ENCODE measurements at regions not wholly inside any gene's neighbourhood (a gene's known extent, or its start where the extent isn't known, plus 50 kb on each side); places are given as distances from the start of the nearest gene placed in this dataset.

- H4K20me1 ChIP-seq (ENCODE audit: control insufficient read depth, extremely low read depth, insufficient read depth, low read length), result no peaks in the 10 kb centered on the region
- H3K36me3 ChIP-seq (ENCODE audit: control insufficient read depth in 2 of 2, extremely low read depth in 1 of 2, insufficient read depth in 2 of 2, low read length in 2 of 2), result no peaks in the 10 kb centered on the region
- dilution Hi-C loops (cut with MboI; ENCODE audit: extremely low pct_ligation_motif_present, low sequenced_read_pairs), result no loop called here
- no peak overlapping the region for H2AFZ ChIP-seq (ENCODE audit: control insufficient read depth, low read length)
- H3K27me3 ChIP-seq (ENCODE audit: control insufficient read depth, extremely low read depth, insufficient read depth, low read length), result no peaks in the 10 kb centered on the region
- H3K9me3 ChIP-seq (ENCODE audit: control insufficient read depth, low read depth, low read length), result no peaks in the 10 kb centered on the region
- no peak overlapping the region for H3K4me3 ChIP-seq (ENCODE audit: control insufficient read depth in 2 of 3, extremely low read depth in 1 of 3, insufficient read depth in 2 of 3, low read depth in 1 of 3, low read length in 3 of 3)
- no peak overlapping the region for H3K27ac ChIP-seq (ENCODE audit: control insufficient read depth, insufficient read depth, low read length)
- no peaks in the 10 kb centered on the region for H3K4me1 ChIP-seq (ENCODE audit: control insufficient read depth, extremely low read depth, insufficient read depth, low read length)
- no peak overlapping the region for H3K9ac ChIP-seq (ENCODE audit: control insufficient read depth, extremely low read depth, insufficient read depth, low read length)
- no peak overlapping the region for H3K4me2 ChIP-seq (ENCODE audit: control insufficient read depth, extremely low read depth, insufficient read depth, low read depth, low read length)
- DNase-seq (ENCODE audit: low read depth, low spot score) (no peak), FAIRE-seq (no peak)
- no peaks in the 10 kb centered on the region for H3K9me1 ChIP-seq (ENCODE audit: control insufficient read depth, extremely low read depth, insufficient read depth, low read length)
- TF ChIP-seq EZH2 (IDR thresholded peaks at IDR 0.05; ENCODE audit: low read length) (no peak), CTCF (optimal IDR thresholded peaks at IDR 0.05 in 1 of 3, IDR thresholded peaks at IDR 0.05 in 1 of 3, conservative IDR thresholded peaks at IDR 0.05 in 1 of 3; ENCODE audit: extremely low read depth in 1 of 3, insufficient read depth in 2 of 3, low read length in 3 of 3) (no peak)
- no peaks in the 10 kb centered on the region for H3K79me2 ChIP-seq (ENCODE audit: control insufficient read depth, insufficient read depth, low read length)
These were observed 330.3 kb downstream of the BCOR start for GRCh38 chrX:39767446-39767845.

- no peaks in the 10 kb centered on the region for H3K4me1 ChIP-seq (ENCODE audit: control insufficient read depth, extremely low read depth, insufficient read depth, low read length)
- no peak overlapping the region for H3K4me2 ChIP-seq (ENCODE audit: control insufficient read depth, extremely low read depth, insufficient read depth, low read depth, low read length)
- TF ChIP-seq CTCF (optimal IDR thresholded peaks at IDR 0.05 in 1 of 3, IDR thresholded peaks at IDR 0.05 in 1 of 3, conservative IDR thresholded peaks at IDR 0.05 in 1 of 3; ENCODE audit: extremely low read depth in 1 of 3, insufficient read depth in 2 of 3, low read length in 3 of 3) (no peak), EZH2 (IDR thresholded peaks at IDR 0.05; ENCODE audit: low read length) (no peak)
- no peaks in the 10 kb centered on the region for H3K9me1 ChIP-seq (ENCODE audit: control insufficient read depth, extremely low read depth, insufficient read depth, low read length)
- H3K9me3 ChIP-seq (ENCODE audit: control insufficient read depth, low read depth, low read length), result no peaks in the 10 kb centered on the region
- FAIRE-seq (no peak), DNase-seq (ENCODE audit: low read depth, low spot score) (no peak)
- H3K79me2 ChIP-seq (ENCODE audit: control insufficient read depth, insufficient read depth, low read length), result no peaks in the 10 kb centered on the region
- H3K4me3 ChIP-seq (ENCODE audit: control insufficient read depth in 2 of 3, extremely low read depth in 1 of 3, insufficient read depth in 2 of 3, low read depth in 1 of 3, low read length in 3 of 3), result no peak overlapping the region
- dilution Hi-C loops (cut with MboI; ENCODE audit: extremely low pct_ligation_motif_present, low sequenced_read_pairs), result no loop called here
- no peaks in the 10 kb centered on the region for H3K27me3 ChIP-seq (ENCODE audit: control insufficient read depth, extremely low read depth, insufficient read depth, low read length)
- H3K27ac ChIP-seq (ENCODE audit: control insufficient read depth, insufficient read depth, low read length), result no peak overlapping the region
- H3K9ac ChIP-seq (ENCODE audit: control insufficient read depth, extremely low read depth, insufficient read depth, low read length), result no peak overlapping the region
- no peak overlapping the region for H2AFZ ChIP-seq (ENCODE audit: control insufficient read depth, low read length)
- H4K20me1 ChIP-seq (ENCODE audit: control insufficient read depth, extremely low read depth, insufficient read depth, low read length), result no peaks in the 10 kb centered on the region
- no peaks in the 10 kb centered on the region for H3K36me3 ChIP-seq (ENCODE audit: control insufficient read depth in 2 of 2, extremely low read depth in 1 of 2, insufficient read depth in 2 of 2, low read length in 2 of 2)
These were observed 328.0 kb downstream of the BCOR start for GRCh38 chrX:39769748-39770147.

All from keratinocyte (primary cell).